SU-DHL-6 (cell line): ENCODE measurements at regions not wholly inside any gene's neighbourhood (a gene's known extent, or its start where the extent isn't known, plus 50 kb on each side); places are given as distances from the start of the nearest gene placed in this dataset.
"Not testable (repeated sequence)": the region's sequence is repeated elsewhere in the genome, so short reads cannot be mapped to it uniquely, and the experiment has no call there.

Source experiments
- H2AFZ ChIP-seq: fragments of 200-600 bp; sonication (generic); 2 replicates; pipeline ENCODE4 v1.6.1; 2014; ENCODE audit warnings: low read depth, mild to moderate bottlenecking, moderate library complexity, mixed read lengths, antibody characterized with exemption, low read length; ENCODE audit not compliant: severe bottlenecking
- H3F3A ChIP-seq: fragments of 200-600 bp; shearing (Covaris generic); 2 replicates; pipeline ENCODE4 v1.6.0; 2016; ENCODE audit warnings: antibody characterized with exemption, mild to moderate bottlenecking; ENCODE audit not compliant: insufficient read depth
- H3K27ac ChIP-seq: fragments of 200-600 bp; sonication (generic); 2 replicates; pipeline ENCODE4 v1.5.1; 2016; ENCODE audit warnings: low read depth, mild to moderate bottlenecking, low read length, moderate library complexity, mixed read lengths
- H3K27me3 ChIP-seq: fragments of 200-600 bp; sonication (generic), shearing (Covaris generic); 2 replicates; pipeline ENCODE4 v1.6.0; 2014; ENCODE audit warnings: mild to moderate bottlenecking, low read length
- H3K36me3 ChIP-seq: fragments of 200-600 bp; sonication (generic); 2 replicates; pipeline ENCODE4 v1.6.1; 2014; ENCODE audit warnings: mild to moderate bottlenecking, low read length, mixed read lengths
- H3K4me2 ChIP-seq: fragments of 300-600, 200-600 bp; shearing (Covaris generic), sonication (generic); 2 replicates; pipeline ENCODE4 v1.6.0; 2014; ENCODE audit warnings: low read length, low read depth, mild to moderate bottlenecking; ENCODE audit not compliant: poor library complexity, severe bottlenecking
- H3K4me3 ChIP-seq: fragments of 200-600 bp; sonication (generic); 2 replicates; pipeline ENCODE4 v1.5.1; 2014; ENCODE audit warnings: antibody characterized with exemption, low read length, mild to moderate bottlenecking, mixed read lengths; ENCODE audit not compliant: insufficient read depth, poor library complexity, severe bottlenecking
- H3K79me2 ChIP-seq: fragments of 200-600 bp; sonication (generic); 2 replicates; pipeline ENCODE4 v1.6.1; 2014; ENCODE audit warnings: mild to moderate bottlenecking, low read length, moderate library complexity; ENCODE audit not compliant: insufficient read depth
- H3K9ac ChIP-seq: fragments of 200-600 bp; sonication (generic); 2 replicates; pipeline ENCODE4 v1.7.0; 2014; ENCODE audit warnings: mild to moderate bottlenecking, low read length
- H3K9me2 ChIP-seq: fragments of 200-600 bp; sonication (generic); replicated peaks from 2 replicates; pipeline ENCODE4 v1.6.1; 2014; ENCODE audit warnings: low read length; ENCODE audit not compliant: insufficient read depth
- H3K9me3 ChIP-seq: fragments of 200-600 bp; sonication (generic); 2 replicates; pipeline ENCODE4 v1.6.1; 2014; ENCODE audit warnings: low read length, mixed read lengths; ENCODE audit not compliant: insufficient read depth
- H4K20me1 ChIP-seq: fragments of 200-600 bp; sonication (generic); 2 replicates; pipeline ENCODE4 v1.6.1; 2014; ENCODE audit warnings: low read depth, mild to moderate bottlenecking, antibody characterized with exemption, low read length, moderate library complexity, mixed read lengths
- CTCF ChIP-seq: fragments of 200-600 bp; sonication (generic); IDR thresholded peaks from one replicate; pipeline ENCODE4 v1.5.1; 2017; ENCODE audit warnings: antibody characterized with exemption, mild to moderate bottlenecking, low read length, moderate library complexity; ENCODE audit not compliant: insufficient read depth, poor library complexity, severe bottlenecking
- EZH2phosphoT487 ChIP-seq: fragments of 200-600 bp; sonication (generic), shearing (Covaris generic); conservative IDR thresholded peaks from 2 replicates; pipeline ENCODE4 v1.6.1; 2018; ENCODE audit warnings: mild to moderate bottlenecking, antibody characterized with exemption, low read length, moderate library complexity, mixed read lengths

DNA sequence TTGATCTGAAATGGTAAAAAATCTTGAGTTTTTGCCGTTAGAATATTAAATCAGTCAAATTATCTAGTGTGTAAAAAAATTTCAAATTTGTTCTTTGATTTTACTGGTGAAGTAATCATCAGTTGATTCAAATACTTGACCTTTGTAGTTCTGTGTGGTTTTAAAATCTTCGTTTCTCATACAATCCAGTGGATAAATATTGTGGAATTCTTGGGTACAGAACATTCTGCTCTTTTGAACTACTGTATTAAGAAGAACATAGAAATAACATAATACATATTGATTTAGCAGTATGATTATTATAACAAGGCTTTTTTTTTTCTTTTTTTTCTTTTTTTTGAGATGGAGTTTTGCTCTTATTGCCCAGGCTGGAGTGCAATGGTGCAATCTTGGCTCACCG, 491.8 kb downstream of the CD109 start:
- Histone ChIP-seq H2AFZ (no peak overlapping the region), H3K36me3 (no peaks in the 10 kb centered on the region), H3K27me3 (no peaks in the 10 kb centered on the region), H4K20me1 (no peaks in the 10 kb centered on the region), H3K27ac (no peak overlapping the region), H3K4me3 (no peak overlapping the region), H3F3A (no peaks in the 10 kb centered on the region), H3K9ac (no peak overlapping the region), H3K9me3 (no peaks in the 10 kb centered on the region), H3K79me2 (no peaks in the 10 kb centered on the region), H3K4me2 (no peak overlapping the region), H3K9me2 (no peaks in the 10 kb centered on the region)
- no peak for TF ChIP-seq CTCF
- no peak for TF ChIP-seq EZH2phosphoT487

GRCh38 chr6:74182992-74183391, 487.0 kb downstream of the CD109 start:
- H3K4me3 ChIP-seq = no peak overlapping the region
- no peaks in the 10 kb centered on the region for H3K36me3 ChIP-seq
- no peaks in the 10 kb centered on the region for H4K20me1 ChIP-seq
- H3K9ac ChIP-seq = no peak overlapping the region
- TF ChIP-seq CTCF = no peak
- TF ChIP-seq EZH2phosphoT487 = no peak
- no peaks in the 10 kb centered on the region for H3F3A ChIP-seq
- H3K9me2 ChIP-seq = no peaks in the 10 kb centered on the region
- H2AFZ ChIP-seq = no peak overlapping the region
- no peaks in the 10 kb centered on the region for H3K9me3 ChIP-seq
- no peaks in the 10 kb centered on the region for H3K27me3 ChIP-seq
- H3K27ac ChIP-seq = no peak overlapping the region
- no peak overlapping the region for H3K4me2 ChIP-seq
- no peaks in the 10 kb centered on the region for H3K79me2 ChIP-seq

GRCh38 chr6:74181471-74181870, 485.5 kb downstream of the CD109 start:
- Histone ChIP-seq H3K27ac (no peak overlapping the region), H2AFZ (no peak overlapping the region), H3K79me2 (no peaks in the 10 kb centered on the region), H3K4me2 (no peak overlapping the region), H3K9me2 (no peaks in the 10 kb centered on the region), H3F3A (no peaks in the 10 kb centered on the region), H3K27me3 (no peaks in the 10 kb centered on the region), H3K9me3 (no peaks in the 10 kb centered on the region), H3K36me3 (no peaks in the 10 kb centered on the region), H3K4me3 (no peak overlapping the region), H3K9ac (no peak overlapping the region), H4K20me1 (no peaks in the 10 kb centered on the region)
- TF ChIP-seq EZH2phosphoT487 = no peak
- no peak for TF ChIP-seq CTCF

GRCh38 chr6:74177506-74177905, 481.5 kb downstream of the CD109 start:
- no peak overlapping the region for H3K4me2 ChIP-seq
- H3K9me3 ChIP-seq = no peaks in the 10 kb centered on the region
- no peak overlapping the region for H3K27ac ChIP-seq
- no peak overlapping the region for H2AFZ ChIP-seq
- no peaks in the 10 kb centered on the region for H3K27me3 ChIP-seq
- H4K20me1 ChIP-seq = no peaks in the 10 kb centered on the region
- no peaks in the 10 kb centered on the region for H3K9me2 ChIP-seq
- H3K4me3 ChIP-seq = no peak overlapping the region
- TF ChIP-seq CTCF (no peak), EZH2phosphoT487 (no peak)
- H3K79me2 ChIP-seq = no peaks in the 10 kb centered on the region
- H3K36me3 ChIP-seq = no peaks in the 10 kb centered on the region
- no peaks in the 10 kb centered on the region for H3F3A ChIP-seq
- H3K9ac ChIP-seq = no peak overlapping the region

GRCh38 chr6:74170550-74170949, 474.5 kb downstream of the CD109 start:
- H3K4me2 ChIP-seq, H3K79me2 ChIP-seq, H3F3A ChIP-seq, H4K20me1 ChIP-seq, H3K27ac ChIP-seq, H3K27me3 ChIP-seq, H3K4me3 ChIP-seq, H3K9ac ChIP-seq, H3K36me3 ChIP-seq, H2AFZ ChIP-seq, H3K9me3 ChIP-seq, H3K9me2 ChIP-seq: not testable (repeated sequence)
